Choroid plexus epithelial cell (primary cell): ENCODE measurements at regions not wholly inside any gene's neighbourhood (a gene's known extent, or its start where the extent isn't known, plus 50 kb on each side); places are given as distances from the start of the nearest gene placed in this dataset.

Experiments used
- DNase-seq: peaks from one replicate; pipeline ENCODE4 v3.0.0-alpha.2; 2010; ENCODE audit warnings: low read depth
- H3K4me3 ChIP-seq: 2 replicates; pipeline ENCODE4 v1.5.1; 2011; ENCODE audit warnings: low read depth, mild to moderate bottlenecking, control low read depth, low read length, moderate library complexity
- TF ChIP-seq, protein P1 (sequence below): conservative IDR thresholded peaks from 2 replicates; pipeline ENCODE4 v1.5.1; 2011; ENCODE audit warnings: low read depth, mild to moderate bottlenecking, control low read depth, inconsistent platforms, low read length, moderate library complexity

DNA sequence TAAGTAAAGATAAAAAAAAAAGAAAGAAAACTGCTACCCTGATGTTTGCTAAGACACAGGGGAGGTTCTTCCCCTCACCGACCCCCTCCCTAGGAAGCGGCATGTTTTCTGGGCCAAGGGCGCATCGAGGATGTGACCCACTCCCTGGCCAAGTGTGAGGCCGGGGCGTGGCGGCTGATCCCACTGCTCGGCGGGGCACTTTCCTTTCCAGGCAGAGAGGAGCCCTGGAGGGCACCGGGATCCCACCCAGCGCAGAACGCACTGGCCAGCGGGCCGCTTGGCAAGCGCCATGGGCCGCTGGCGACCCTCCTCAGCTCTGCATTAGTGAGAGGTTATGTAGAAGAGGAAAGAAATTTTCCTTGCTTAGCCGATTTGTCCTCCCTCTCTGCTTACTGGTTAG lies 93.4 kb downstream of the ZNF736 start:
- TF ChIP-seq, protein P1, sequence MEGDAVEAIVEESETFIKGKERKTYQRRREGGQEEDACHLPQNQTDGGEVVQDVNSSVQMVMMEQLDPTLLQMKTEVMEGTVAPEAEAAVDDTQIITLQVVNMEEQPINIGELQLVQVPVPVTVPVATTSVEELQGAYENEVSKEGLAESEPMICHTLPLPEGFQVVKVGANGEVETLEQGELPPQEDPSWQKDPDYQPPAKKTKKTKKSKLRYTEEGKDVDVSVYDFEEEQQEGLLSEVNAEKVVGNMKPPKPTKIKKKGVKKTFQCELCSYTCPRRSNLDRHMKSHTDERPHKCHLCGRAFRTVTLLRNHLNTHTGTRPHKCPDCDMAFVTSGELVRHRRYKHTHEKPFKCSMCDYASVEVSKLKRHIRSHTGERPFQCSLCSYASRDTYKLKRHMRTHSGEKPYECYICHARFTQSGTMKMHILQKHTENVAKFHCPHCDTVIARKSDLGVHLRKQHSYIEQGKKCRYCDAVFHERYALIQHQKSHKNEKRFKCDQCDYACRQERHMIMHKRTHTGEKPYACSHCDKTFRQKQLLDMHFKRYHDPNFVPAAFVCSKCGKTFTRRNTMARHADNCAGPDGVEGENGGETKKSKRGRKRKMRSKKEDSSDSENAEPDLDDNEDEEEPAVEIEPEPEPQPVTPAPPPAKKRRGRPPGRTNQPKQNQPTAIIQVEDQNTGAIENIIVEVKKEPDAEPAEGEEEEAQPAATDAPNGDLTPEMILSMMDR, result no peak
- no peak for DNase-seq
- H3K4me3 ChIP-seq, result no peak overlapping the region
